Mucosa of descending colon (tissue), 3 donors: ENCODE measurements at regions not wholly inside any gene's neighbourhood (a gene's known extent, or its start where the extent isn't known, plus 50 kb on each side); places are given as distances from the start of the nearest gene placed in this dataset.

Source experiments
- ATAC-seq: fragments of 200-7000 bp; cut with Tn5 transposase; one replicate; pipeline ENCODE4 v1.9.1; 2020; ENCODE audit warnings: mild to moderate bottlenecking, moderate library complexity
- DNase-seq, 3 donors: peaks; one replicate each; pipeline ENCODE4 v3.0.0-alpha.2; 2020
- H3K36me3 ChIP-seq: fragments of 200-600 bp; one replicate; pipeline ENCODE4 v1.8.0; 2021; ENCODE audit warnings: low read depth, mild to moderate bottlenecking
- H3K4me1 ChIP-seq: fragments of 200-600 bp; one replicate; pipeline ENCODE4 v1.8.0; 2021; ENCODE audit warnings: low read depth, mild to moderate bottlenecking
- H3K4me3 ChIP-seq: fragments of 200-600 bp; one replicate; pipeline ENCODE4 v1.8.0; 2021; ENCODE audit warnings: mild to moderate bottlenecking
- H3K9me3 ChIP-seq: fragments of 200-600 bp; one replicate; pipeline ENCODE4 v1.8.0; 2021; ENCODE audit warnings: mild to moderate bottlenecking
- CTCF ChIP-seq: fragments of 200-600 bp; IDR thresholded peaks from one replicate; pipeline ENCODE4 v1.8.0; 2022; ENCODE audit warnings: antibody characterized with exemption, mild to moderate bottlenecking
- intact Hi-C, 2 donors: fragments of 100-400 bp; cut with DNase I in 1 of 2; cut with micrococcal nuclease in 1 of 2; formaldehyde crosslinking; loops; one replicate each; pipeline versions ENCODE4 v1.11.0 to v1.11.1; 2022; cut with DNase I, micrococcal nuclease
- donor health status: DM: no; HTN: no; CAD: no; lungs with moderate emphysema.
- donor health status: DM: no; HTN: no; CAD: no.
- donor health status: DM: no; HTN: yes; CAD: no.

GRCh38 chr15:91688811-91689210 lies 164.7 kb upstream of the SLCO3A1 start:
- intact Hi-C loops: no loop called here
- DNase-seq: no peak
- H3K9me3 ChIP-seq: no peaks in the 10 kb centered on the region
- no peaks in the 10 kb centered on the region for H3K4me1 ChIP-seq
- TF ChIP-seq CTCF: no peak
- ATAC-seq: no peak
- no peaks in the 10 kb centered on the region for H3K36me3 ChIP-seq
- H3K4me3 ChIP-seq: no peak overlapping the region

- no peaks in the 10 kb centered on the region for H3K36me3 ChIP-seq
- DNase-seq (no peak), ATAC-seq (no peak)
- H3K4me3 ChIP-seq: no peak overlapping the region
- H3K9me3 ChIP-seq: no peaks in the 10 kb centered on the region
- H3K4me1 ChIP-seq: no peaks in the 10 kb centered on the region
- intact Hi-C loops: no loop called here
- no peak for TF ChIP-seq CTCF
Observed at GRCh38 chr15:91689377-91689776, 164.1 kb upstream of the SLCO3A1 start.

GRCh38 chr15:91692596-91692995 lies 160.9 kb upstream of the SLCO3A1 start:
- Histone ChIP-seq H3K4me3 (no peak overlapping the region), H3K36me3 (peaks cover 3% of the 10 kb centered on the region), H3K4me1 (peaks cover 4% of the 10 kb centered on the region), H3K9me3 (no peaks in the 10 kb centered on the region)
- intact Hi-C loops: no loop called here
- ATAC-seq (no peak), DNase-seq (no peak)
- TF ChIP-seq CTCF: no peak

GRCh38 chr15:91694131-91694830 lies 159.2 kb upstream of the SLCO3A1 start:
- peak in 1 of 3 donors; percentile 27 for DNase-seq
- intact Hi-C loops: no loop called here
- no peak overlapping the region for H3K4me3 ChIP-seq

GRCh38 chr15:91694831-91695210 lies 158.7 kb upstream of the SLCO3A1 start:
- peaks cover 4% of the 10 kb centered on the region for H3K4me1 ChIP-seq
- intact Hi-C loops: no loop called here
- H3K4me3 ChIP-seq: no peak overlapping the region
- H3K9me3 ChIP-seq: no peaks in the 10 kb centered on the region
- ATAC-seq (peak; percentile 97), DNase-seq (peak in 2 of 3 donors; percentile 37 to 78)
- TF ChIP-seq CTCF: no peak
- peaks cover 3% of the 10 kb centered on the region for H3K36me3 ChIP-seq

More at GRCh38 chr15:91694131-91694830, 159.2 kb upstream of the SLCO3A1 start:
- ATAC-seq: peak; percentile 69
- peaks cover 4% of the 10 kb centered on the region for H3K4me1 ChIP-seq
- no peak for TF ChIP-seq CTCF
- H3K36me3 ChIP-seq: peaks cover 3% of the 10 kb centered on the region
- no peaks in the 10 kb centered on the region for H3K9me3 ChIP-seq
